ENCODE measurements at regions not wholly inside any gene's neighbourhood (a gene's known extent, or its start where the extent isn't known, plus 50 kb on each side); places are given as distances from the start of the nearest gene placed in this dataset.

GRCh38 chr22:22815397-22816170 is 72.0 kb upstream of the IGLL5 start:
- TF ChIP-seq EP300 (IDR thresholded peaks at IDR 0.05) (no peak), CTCF (IDR thresholded peaks at IDR 0.05) (no peak), POLR2AphosphoS5 (IDR thresholded peaks at IDR 0.05) (no peak)

Measured in gastroesophageal sphincter (tissue), 3 donors.